GM12873 (cell line): ENCODE measurements at regions not wholly inside any gene's neighbourhood (a gene's known extent, or its start where the extent isn't known, plus 50 kb on each side); places are given as distances from the start of the nearest gene placed in this dataset.

Experiments
- CTCF ChIP-seq: IDR thresholded peaks from 2 replicates; pipeline ENCODE4 v1.5.1; 2012; ENCODE audit warnings: low read depth, mild to moderate bottlenecking, moderate library complexity, low read length, control low read depth; ENCODE audit not compliant: insufficient read depth; ENCODE audit errors: missing control alignments

GRCh38 chr5:92775711-92776615, 805.1 kb downstream of the NR2F1-AS1 start:
- no peak for TF ChIP-seq CTCF

- no peak for TF ChIP-seq CTCF
These were observed 811.0 kb downstream of the NR2F1-AS1 start for GRCh38 chr5:92769978-92770377.

- TF ChIP-seq CTCF: no peak
These were observed 819.4 kb downstream of the NR2F1-AS1 start for GRCh38 chr5:92761585-92761984.

GRCh38 chr5:92760550-92760949, 820.5 kb downstream of the NR2F1-AS1 start:
- no peak for TF ChIP-seq CTCF

- TF ChIP-seq CTCF: no peak
These were observed 822.5 kb downstream of the NR2F1-AS1 start for GRCh38 chr5:92758552-92758951.

- no peak for TF ChIP-seq CTCF
These were observed 831.1 kb downstream of the NR2F1-AS1 start for GRCh38 chr5:92749943-92750342.

- no peak for TF ChIP-seq CTCF
These were observed 832.8 kb downstream of the NR2F1-AS1 start for GRCh38 chr5:92748072-92748676.
